Endothelial cell of umbilical vein (primary cell): ENCODE measurements at regions not wholly inside any gene's neighbourhood (a gene's known extent, or its start where the extent isn't known, plus 50 kb on each side); places are given as distances from the start of the nearest gene placed in this dataset.

Experiments used
- BruUV-seq: library from RNA; stranded (reverse); fragments of 400-500 nt; replicated peaks from 2 replicates; lab custom pipeline; 2021; lab: Mats Ljungman, UMichigan
- CTCF ChIA-PET: fragments of 300-600, 350-600 bp; sonication (Branson Sonifier 250); formaldehyde crosslinking; loops from one replicate; lab custom pipeline; 2021; ENCODE audit warnings: antibody characterized with exemption, inconsistent platforms; lab: Charles Lee
- POLR2A ChIA-PET: fragments of 300-600, 350-600 bp; sonication (Branson Sonifier 250); formaldehyde crosslinking; loops from one replicate; lab custom pipeline; 2021; ENCODE audit warnings: antibody characterized with exemption, inconsistent platforms; lab: Charles Lee
- DNase-seq: peaks from one replicate; pipeline ENCODE4 v3.0.0-alpha.2; 2011; ENCODE audit warnings: low read depth, low spot score
- FAIRE-seq: peaks from 2 replicates; lab custom pipeline; 2011; peaks lifted over from hg19 to GRCh38; lab: Jason Lieb, UNC
- H2AFZ ChIP-seq: 2 replicates; pipeline ENCODE4 v1.6.0; 2012; ENCODE audit warnings: low read depth, low read length, control low read depth, inconsistent platforms
- H3K27ac ChIP-seq: 2 replicates; pipeline ENCODE4 v1.5.1; 2011; ENCODE audit warnings: low read depth, mild to moderate bottlenecking, control low read depth, low read length, moderate library complexity; ENCODE audit not compliant: insufficient read depth
- H3K27me3 ChIP-seq, 2 experiments: 2 replicates each; pipeline versions ENCODE4 v1.6.0 to v1.6.1; 2011; ENCODE audit warnings: low read length in 2 of 2, mixed read lengths in 1 of 2; ENCODE audit not compliant: control insufficient read depth in 2 of 2, insufficient read depth in 2 of 2
- H3K36me3 ChIP-seq, 2 experiments: 2 replicates in 1 of 2; 3 replicates in 1 of 2; pipeline ENCODE4 v1.5.1; 2011; ENCODE audit warnings: low read length in 2 of 2, mild to moderate bottlenecking in 1 of 2, moderate library complexity in 1 of 2; ENCODE audit not compliant: control insufficient read depth in 2 of 2, insufficient read depth in 2 of 2; ENCODE audit errors: extremely low read depth in 1 of 2
- H3K4me1 ChIP-seq: 3 replicates; pipeline ENCODE4 v1.5.1; 2011; ENCODE audit warnings: mild to moderate bottlenecking, low read length; ENCODE audit not compliant: control insufficient read depth, insufficient read depth; ENCODE audit errors: extremely low read depth
- H3K4me2 ChIP-seq: 2 replicates; pipeline ENCODE4 v1.6.1; 2011; ENCODE audit warnings: low read length, control low read depth, mixed read lengths; ENCODE audit not compliant: insufficient read depth
- H3K4me3 ChIP-seq, 3 experiments: fragments of 200-600 bp in 1 of 3; sonication (generic), shearing (Covaris generic) in 1 of 3; replicated peaks in 1 of 3; 2 replicates each; pipeline ENCODE4 v1.5.1; 2011 to 2016; ENCODE audit warnings: control low read depth in 3 of 3, low read length in 3 of 3, mild to moderate bottlenecking in 2 of 3, inconsistent platforms in 1 of 3, low read depth in 1 of 3, moderate library complexity in 1 of 3; ENCODE audit not compliant: insufficient read depth in 1 of 3
- H3K79me2 ChIP-seq: 2 replicates; pipeline ENCODE4 v1.6.0; 2012; ENCODE audit warnings: low read length, inconsistent platforms; ENCODE audit not compliant: control insufficient read depth, insufficient read depth
- H3K9ac ChIP-seq: replicated peaks from 2 replicates; pipeline ENCODE3; 2011; ENCODE audit warnings: low read length, control low read depth; ENCODE audit not compliant: insufficient read depth; ENCODE audit errors: extremely low read depth
- H3K9me1 ChIP-seq: replicated peaks from 3 replicates; pipeline ENCODE4 v1.6.0; 2011; ENCODE audit warnings: mild to moderate bottlenecking, low read length; ENCODE audit not compliant: control insufficient read depth, insufficient read depth; ENCODE audit errors: extremely low read depth
- H3K9me3 ChIP-seq: replicated peaks from 2 replicates; pipeline ENCODE4 v1.5.1; 2012; ENCODE audit warnings: low read length, inconsistent platforms; ENCODE audit not compliant: control insufficient read depth, insufficient read depth
- H4K20me1 ChIP-seq: replicated peaks from 2 replicates; pipeline ENCODE3; 2011; ENCODE audit warnings: mild to moderate bottlenecking, low read length; ENCODE audit not compliant: control insufficient read depth, insufficient read depth; ENCODE audit errors: extremely low read depth
- EZH2 ChIP-seq: IDR thresholded peaks from 2 replicates; pipeline ENCODE4 v1.6.1; 2012; ENCODE audit warnings: borderline replicate concordance, low read depth, mild to moderate bottlenecking, moderate library complexity, low read length, inconsistent platforms; ENCODE audit not compliant: severe bottlenecking
- FOS ChIP-seq: IDR thresholded peaks from 2 replicates; pipeline ENCODE4 v1.6.1; 2011; ENCODE audit warnings: mild to moderate bottlenecking, low read length, moderate library complexity, borderline replicate concordance; ENCODE audit not compliant: insufficient read depth
- GATA2 ChIP-seq: IDR thresholded peaks from 2 replicates; pipeline ENCODE4 v1.7.0; 2011; ENCODE audit warnings: low read depth, mild to moderate bottlenecking, moderate library complexity, mixed read lengths, low read length; ENCODE audit not compliant: insufficient read length, insufficient read depth
- JUN ChIP-seq: IDR thresholded peaks from 2 replicates; pipeline ENCODE4 v1.6.1; 2011; ENCODE audit warnings: borderline replicate concordance, low read depth; ENCODE audit not compliant: insufficient read length, insufficient read depth
- MYC ChIP-seq: IDR thresholded peaks from one replicate; pipeline ENCODE4 v1.6.1; 2011; ENCODE audit warnings: mild to moderate bottlenecking, low read depth, low read length
- POLR2A ChIP-seq: IDR thresholded peaks from 2 replicates; pipeline ENCODE4 v1.6.1; 2012; ENCODE audit warnings: low read depth, mild to moderate bottlenecking, control low read depth, low read length
- POLR2AphosphoS5 ChIP-seq: IDR thresholded peaks from 2 replicates; pipeline ENCODE4 v1.6.1; 2012; ENCODE audit warnings: low read depth, mild to moderate bottlenecking, control low read depth, low read length, moderate library complexity; ENCODE audit not compliant: insufficient read depth
- dilution Hi-C: fragments of 300-500 bp; cut with MboI; formaldehyde crosslinking; loops from one replicate; pipeline ENCODE4 v1.15.0; 2019; ENCODE audit warnings: low sequenced_read_pairs; ENCODE audit not compliant: extremely low pct_ligation_motif_present
- intact Hi-C: fragments of 100-400 bp; cut with micrococcal nuclease; formaldehyde crosslinking; loops from one replicate; pipeline ENCODE4 v1.10.0; 2022
- TF ChIP-seq, protein P1 (sequence below), 2 donors: IDR thresholded peaks; 1 replicate in 1 of 2; 2 replicates in 1 of 2; pipeline ENCODE4 v1.5.1; 2011; ENCODE audit warnings: low read length in 2 of 2, mild to moderate bottlenecking in 2 of 2, moderate library complexity in 2 of 2, control low read depth in 1 of 2, inconsistent platforms in 1 of 2, low read depth in 1 of 2; ENCODE audit not compliant: insufficient read depth in 1 of 2; ENCODE audit errors: extremely low read depth in 1 of 2
- TF ChIP-seq, protein P2 (sequence below): IDR thresholded peaks from 2 replicates; pipeline ENCODE4 v1.6.1; 2011; ENCODE audit not compliant: insufficient read depth, insufficient read length

DNA sequence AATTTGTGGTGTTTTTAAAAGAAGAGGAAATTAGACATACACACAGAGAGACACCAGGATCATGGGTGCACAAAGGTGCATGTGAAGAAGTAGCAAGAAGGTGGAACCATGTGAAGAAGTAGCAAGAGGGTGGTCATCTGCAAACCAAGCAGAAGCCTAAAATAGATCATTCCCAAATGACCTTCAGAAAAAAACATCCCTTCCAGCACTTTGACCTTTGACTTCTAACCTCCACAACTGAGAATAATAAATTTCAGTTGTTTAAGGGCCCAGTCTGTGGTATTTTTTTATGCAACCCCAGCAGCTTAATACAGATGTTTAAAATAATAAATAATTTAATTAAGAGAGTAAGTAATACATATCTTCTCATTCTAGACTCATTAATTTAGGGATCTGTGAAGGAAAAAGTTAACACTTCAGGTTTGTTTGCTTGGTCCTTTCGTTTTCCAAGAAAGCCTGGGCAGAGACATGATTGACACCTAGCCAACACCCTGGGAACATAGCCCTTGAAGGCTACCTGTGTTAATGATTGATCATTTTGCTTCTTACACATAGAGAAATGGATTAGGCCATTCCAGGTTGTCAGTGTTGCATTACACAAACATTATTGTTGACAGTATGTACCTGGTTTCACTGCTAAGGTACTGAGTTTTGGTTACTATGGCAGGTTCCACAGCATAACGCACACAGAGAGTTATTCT lies 1331.2 kb upstream of the GBE1 start:
- no peak for FAIRE-seq
- DNase-seq: no peak
- no peaks in the 10 kb centered on the region for H3K79me2 ChIP-seq
- dilution Hi-C loops (no loop called here), intact Hi-C loops (no loop called here)
- no peaks in the 10 kb centered on the region for H3K36me3 ChIP-seq
- H4K20me1 ChIP-seq: no peaks in the 10 kb centered on the region
- H3K9ac ChIP-seq: no peak overlapping the region
- no peaks in the 10 kb centered on the region for H3K4me1 ChIP-seq
- no peaks in the 10 kb centered on the region for H3K27me3 ChIP-seq
- no peak overlapping the region for H3K4me3 ChIP-seq
- ChIA-PET POLR2A (no interaction called here), CTCF (no interaction called here)
- H3K4me2 ChIP-seq: no peak overlapping the region
- no peaks in the 10 kb centered on the region for H3K9me1 ChIP-seq
- H2AFZ ChIP-seq: no peak overlapping the region
- no peak overlapping the region for H3K27ac ChIP-seq
- no peaks in the 10 kb centered on the region for H3K9me3 ChIP-seq
- BruUV-seq: no TSS peak
- TF ChIP-seq JUN (no peak), POLR2AphosphoS5 (no peak), MYC (no peak), FOS (no peak), POLR2A (no peak), GATA2 (no peak), EZH2 (no peak)
- TF ChIP-seq, protein P1, sequence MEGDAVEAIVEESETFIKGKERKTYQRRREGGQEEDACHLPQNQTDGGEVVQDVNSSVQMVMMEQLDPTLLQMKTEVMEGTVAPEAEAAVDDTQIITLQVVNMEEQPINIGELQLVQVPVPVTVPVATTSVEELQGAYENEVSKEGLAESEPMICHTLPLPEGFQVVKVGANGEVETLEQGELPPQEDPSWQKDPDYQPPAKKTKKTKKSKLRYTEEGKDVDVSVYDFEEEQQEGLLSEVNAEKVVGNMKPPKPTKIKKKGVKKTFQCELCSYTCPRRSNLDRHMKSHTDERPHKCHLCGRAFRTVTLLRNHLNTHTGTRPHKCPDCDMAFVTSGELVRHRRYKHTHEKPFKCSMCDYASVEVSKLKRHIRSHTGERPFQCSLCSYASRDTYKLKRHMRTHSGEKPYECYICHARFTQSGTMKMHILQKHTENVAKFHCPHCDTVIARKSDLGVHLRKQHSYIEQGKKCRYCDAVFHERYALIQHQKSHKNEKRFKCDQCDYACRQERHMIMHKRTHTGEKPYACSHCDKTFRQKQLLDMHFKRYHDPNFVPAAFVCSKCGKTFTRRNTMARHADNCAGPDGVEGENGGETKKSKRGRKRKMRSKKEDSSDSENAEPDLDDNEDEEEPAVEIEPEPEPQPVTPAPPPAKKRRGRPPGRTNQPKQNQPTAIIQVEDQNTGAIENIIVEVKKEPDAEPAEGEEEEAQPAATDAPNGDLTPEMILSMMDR (IDR thresholded peaks at IDR 0.05; ENCODE audit: extremely low read depth in 1 of 2, insufficient read depth in 1 of 2, low read depth in 1 of 2, low read length in 2 of 2): no peak
- TF ChIP-seq, protein P2, sequence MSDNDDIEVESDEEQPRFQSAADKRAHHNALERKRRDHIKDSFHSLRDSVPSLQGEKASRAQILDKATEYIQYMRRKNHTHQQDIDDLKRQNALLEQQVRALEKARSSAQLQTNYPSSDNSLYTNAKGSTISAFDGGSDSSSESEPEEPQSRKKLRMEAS: no peak
